ENCODE measurements at regions not wholly inside any gene's neighbourhood (a gene's known extent, or its start where the extent isn't known, plus 50 kb on each side); places are given as distances from the start of the nearest gene placed in this dataset.
"Not testable (repeated sequence)": the region's sequence is repeated elsewhere in the genome, so short reads cannot be mapped to it uniquely, and the experiment has no call there.

DNA sequence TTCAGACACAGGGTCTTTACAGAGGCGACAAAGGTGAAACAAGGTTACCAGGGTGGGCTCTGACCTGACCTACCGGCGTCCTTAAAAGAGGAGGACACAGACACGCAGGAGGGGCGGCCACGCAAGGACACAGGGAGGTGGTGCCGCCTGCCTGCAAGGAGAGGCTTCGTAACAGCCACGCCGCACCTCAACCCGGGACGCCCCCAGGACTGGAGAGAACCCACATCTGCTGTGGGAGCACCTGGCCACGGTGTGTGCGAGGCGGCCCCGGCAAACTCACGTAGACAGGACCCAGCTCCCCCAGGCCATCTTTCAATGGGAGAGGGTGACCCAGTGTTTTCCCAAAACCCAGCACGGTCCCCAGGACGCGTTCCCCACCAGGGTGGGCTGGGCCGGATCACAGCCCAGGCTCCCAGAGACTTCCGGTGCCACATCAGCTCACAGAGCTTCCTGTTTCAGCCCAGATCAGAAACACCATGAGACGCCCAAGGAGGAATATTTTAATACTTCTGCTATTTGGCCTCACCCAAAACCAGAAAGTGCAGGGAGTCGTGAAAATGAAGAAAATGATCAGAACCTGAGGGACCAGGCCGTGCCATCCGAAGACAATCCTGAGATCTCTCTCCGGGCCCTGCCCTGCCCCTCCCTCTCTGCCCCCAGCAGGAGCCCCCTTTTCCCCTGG is 5417.4 kb upstream of the TPTE start:
- not testable (repeated sequence) for DNase-seq (ENCODE audit: low read depth)

DNA sequence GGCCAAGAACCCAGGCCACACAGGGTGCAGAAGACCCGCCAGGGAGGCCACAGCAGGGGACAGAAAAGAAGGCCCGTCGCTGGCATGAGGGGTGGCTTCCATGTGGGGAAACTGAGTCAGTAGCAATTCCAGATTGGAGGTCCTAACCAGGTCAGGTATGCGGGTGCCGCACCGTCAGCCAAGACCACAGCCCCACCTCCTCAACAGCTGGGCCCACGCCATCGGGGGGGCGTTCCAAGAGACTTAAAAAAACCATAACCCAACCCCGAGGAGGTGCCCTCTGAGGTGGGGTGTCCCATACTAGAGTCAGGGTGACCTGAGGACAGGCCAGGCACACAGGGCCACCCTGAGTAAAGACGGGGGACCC is 5416.8 kb upstream of the TPTE start:
- not testable (repeated sequence) for DNase-seq (ENCODE audit: low read depth)

DNA sequence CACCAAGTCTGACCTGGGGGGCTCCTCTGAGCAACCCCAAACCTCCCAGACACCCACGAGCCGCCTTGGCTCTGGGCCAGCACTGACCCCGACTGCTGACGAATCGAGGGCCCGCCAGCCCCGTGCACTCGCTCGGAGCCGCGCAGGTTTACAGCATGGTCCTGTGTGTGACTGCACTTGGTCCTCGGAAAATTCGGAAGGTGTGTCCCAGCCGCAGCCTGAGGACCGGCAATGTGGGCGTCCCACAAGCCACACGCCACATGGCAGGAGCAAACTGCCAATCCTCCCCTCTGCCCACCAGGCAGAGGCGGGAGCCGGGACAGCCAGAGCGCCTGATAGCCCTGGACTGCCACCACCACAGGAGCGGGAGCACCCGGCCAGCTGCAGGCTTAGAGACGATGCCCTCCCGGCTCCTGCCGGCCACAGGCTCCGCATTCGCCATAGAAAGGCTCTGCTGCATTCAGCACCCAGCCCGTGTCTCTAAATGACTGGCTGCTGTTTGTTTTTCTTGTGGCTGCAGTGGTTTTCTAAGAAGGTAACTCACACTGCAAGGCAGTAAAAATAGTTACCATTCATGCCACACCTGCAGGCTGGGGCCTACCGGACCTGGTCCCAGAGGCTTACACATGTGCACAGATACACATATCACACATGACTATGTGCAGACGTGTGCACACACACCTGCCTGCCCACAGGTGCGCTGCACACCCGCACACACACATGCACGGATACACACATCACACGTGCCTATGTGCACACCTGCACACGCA is 5415.3 kb upstream of the TPTE start:
- DNase-seq (ENCODE audit: low read depth), result not testable (repeated sequence)

DNA sequence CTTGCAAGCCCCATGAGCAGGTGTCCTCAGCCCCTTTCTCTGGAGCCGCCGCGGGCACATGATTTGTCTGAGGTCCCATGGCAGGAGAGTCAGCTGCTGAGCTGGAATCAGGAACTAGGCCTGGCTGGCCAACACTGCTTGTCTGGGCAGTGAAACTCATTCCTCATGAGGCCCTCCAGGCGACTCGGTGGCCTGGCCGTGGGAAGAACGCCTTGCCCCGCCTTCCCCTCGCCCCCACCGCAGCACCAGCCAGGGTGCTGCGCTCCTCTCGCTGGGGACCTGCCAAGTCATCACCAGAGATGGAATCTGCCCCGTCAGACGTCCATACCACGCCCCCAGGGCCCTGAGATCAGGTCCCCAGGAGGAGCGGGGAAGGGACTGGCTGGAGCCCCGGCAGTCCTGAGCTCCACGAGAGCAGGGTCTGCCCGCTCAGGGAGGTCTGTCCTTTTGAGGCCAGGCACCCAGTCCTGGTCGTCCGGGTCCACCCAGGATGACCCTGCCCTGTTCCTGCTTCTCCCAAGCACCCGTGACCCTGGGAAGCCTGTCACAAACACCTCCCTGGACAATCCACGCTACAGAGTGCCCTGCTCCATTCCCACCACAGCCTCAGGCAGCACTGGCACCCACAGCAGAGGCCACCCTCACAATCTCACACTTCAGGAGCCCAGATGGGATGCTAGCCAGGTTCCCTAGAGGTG is 5414.5 kb upstream of the TPTE start:
- DNase-seq (ENCODE audit: low read depth), result not testable (repeated sequence)

DNA sequence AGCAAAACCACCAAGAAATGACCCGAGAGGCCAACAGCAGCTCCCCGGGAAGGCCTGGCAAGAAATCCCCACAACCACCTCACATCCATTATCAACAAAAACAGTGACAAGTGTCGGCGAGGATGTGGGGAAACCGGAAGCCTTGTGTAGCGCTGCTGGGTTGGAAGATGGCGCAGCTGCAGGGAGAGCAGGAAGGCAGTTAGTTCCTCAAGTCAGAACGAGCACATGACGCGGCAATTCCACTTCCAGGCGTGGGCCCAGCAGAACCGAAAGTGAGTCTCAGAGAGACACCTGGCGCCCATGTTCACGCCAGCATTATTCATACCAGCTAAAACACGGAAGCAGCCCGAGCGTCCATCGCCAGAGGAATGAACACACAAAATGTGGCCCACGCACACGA is 5413.7 kb upstream of the TPTE start:
- not testable (repeated sequence) for DNase-seq (ENCODE audit: low read depth)

DNA sequence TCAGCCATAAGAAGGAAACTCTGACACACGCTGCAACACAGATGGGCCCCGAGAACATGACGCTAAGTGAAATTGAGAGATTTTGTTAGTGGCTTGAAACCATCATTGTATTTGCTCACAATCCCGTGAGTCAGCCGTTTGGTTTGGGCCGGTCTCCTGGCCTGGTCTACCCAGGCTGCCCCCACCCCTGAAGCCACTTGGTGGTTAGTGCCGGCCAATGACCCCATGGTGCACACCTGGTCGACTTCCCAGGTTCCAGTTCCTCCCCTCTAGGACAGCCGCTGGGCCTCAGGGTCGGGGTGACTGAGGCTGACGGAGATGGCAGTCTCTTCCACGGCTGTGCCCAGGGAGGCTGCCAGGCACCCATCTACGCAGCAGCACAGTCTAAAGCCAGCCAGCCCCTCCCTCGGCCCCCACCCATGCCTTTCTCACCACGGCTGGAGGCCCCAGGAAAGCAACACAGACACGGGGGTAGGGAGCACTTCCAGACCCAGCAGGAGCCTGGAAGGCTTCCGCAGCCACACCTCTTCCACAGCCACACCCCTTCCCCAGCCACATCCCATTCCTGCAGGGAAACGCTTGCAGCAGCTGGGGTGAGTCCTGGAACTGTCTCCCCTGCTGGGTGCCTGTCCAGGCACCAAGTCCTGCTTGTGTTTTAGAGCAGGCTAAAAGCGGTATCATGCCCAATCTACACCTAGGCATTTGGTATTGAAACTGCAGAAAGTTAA is 5413.2 kb upstream of the TPTE start:
- DNase-seq (ENCODE audit: low read depth), result not testable (repeated sequence)

DNA sequence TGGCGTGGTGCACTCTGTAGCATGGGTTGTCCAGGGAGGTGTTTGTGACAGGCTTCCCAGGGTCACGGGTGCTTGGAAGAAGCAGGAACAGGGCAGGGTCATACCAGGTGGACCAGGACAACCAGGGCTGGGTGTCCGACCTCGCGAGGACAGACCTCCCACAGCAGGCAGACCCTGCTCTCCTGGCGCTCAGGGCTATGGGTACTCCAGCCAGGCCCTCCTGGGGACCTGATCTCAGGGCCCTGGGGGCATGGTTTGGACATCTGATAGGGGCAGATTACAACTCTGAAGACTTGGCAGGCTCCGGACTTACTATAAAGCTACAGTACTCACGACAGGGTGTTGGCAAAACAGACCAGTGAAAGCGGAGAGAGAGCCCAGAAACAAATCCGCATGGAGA is 5410.2 kb upstream of the TPTE start:
- DNase-seq (ENCODE audit: low read depth), result not testable (repeated sequence)

DNA sequence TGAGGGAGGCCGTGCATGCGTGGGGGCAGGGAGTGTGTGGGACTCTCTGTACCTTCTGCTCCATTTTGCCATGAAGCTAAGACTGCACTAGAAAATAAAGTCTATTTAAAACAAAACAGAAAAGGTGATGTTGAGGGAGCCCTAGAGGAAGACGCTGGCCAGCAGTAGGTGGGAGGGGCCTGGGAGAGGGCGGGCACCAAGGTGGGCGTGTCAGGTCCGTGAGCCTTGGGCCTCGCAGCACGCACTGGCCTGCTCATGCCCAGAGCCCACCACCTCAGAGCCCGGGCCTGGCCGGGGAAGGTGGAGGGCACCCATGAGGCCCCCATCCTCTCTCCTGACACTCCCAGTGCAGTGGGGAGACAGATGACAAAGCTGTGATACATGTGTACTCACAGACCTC is 5408.3 kb upstream of the TPTE start:
- DNase-seq (ENCODE audit: low read depth), result not testable (repeated sequence)

DNA sequence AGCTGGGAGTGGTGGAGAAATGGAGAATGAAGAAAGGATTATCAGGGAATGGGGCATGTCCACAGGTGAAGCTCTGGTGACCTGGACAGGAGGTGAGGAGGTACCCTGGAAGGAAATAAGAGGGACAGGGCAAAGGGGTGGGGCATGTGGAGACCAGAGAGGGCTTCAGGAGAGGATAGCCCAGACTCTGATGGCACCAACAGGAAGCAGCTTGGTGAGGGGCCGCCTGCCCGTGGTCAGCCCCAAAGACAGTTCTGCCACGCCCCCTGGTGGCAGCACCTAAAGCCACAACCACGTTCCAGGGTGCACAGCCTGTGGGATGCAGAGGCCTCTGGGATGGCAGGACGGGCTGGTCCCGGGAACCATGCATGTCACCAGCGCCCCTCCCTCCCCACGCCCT is 5406.9 kb upstream of the TPTE start:
- not testable (repeated sequence) for DNase-seq (ENCODE audit: low read depth)

DNA sequence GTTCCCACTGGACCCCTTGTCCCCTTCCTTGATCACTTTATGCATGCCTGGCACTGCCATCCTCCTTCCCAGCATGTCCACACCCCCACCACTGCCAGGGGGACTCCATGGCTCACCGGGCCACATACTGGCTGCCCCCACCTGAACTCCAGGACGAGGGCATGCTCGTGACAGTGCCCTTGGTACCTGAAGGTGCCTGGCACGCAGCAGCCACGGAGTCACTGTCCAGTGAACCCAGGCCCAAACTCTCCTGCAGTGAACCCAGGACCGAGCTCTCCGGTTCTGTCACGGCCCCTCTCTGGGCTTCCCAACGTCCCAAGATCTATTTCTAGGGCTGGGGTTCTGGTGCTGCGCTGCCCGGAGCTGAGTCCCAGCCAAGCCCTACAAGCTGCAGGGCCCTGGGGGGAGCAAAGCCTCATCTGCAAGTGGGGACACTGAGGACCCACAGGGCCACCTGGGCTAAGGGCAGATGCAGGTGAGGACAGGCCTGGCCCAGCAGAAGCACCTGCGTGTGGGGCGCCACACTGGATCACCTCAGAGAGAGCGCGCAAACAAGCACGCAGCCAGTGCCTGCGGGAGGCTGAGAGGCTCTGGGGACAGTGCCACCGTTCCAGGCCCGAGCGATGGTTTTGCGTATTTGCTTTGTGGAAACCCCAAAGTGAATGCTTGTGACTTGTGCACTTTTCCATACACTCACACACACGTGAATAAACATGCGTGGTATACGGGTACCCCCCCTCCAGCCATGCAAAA is 5406.3 kb upstream of the TPTE start:
- not testable (repeated sequence) for DNase-seq (ENCODE audit: low read depth)

DNA sequence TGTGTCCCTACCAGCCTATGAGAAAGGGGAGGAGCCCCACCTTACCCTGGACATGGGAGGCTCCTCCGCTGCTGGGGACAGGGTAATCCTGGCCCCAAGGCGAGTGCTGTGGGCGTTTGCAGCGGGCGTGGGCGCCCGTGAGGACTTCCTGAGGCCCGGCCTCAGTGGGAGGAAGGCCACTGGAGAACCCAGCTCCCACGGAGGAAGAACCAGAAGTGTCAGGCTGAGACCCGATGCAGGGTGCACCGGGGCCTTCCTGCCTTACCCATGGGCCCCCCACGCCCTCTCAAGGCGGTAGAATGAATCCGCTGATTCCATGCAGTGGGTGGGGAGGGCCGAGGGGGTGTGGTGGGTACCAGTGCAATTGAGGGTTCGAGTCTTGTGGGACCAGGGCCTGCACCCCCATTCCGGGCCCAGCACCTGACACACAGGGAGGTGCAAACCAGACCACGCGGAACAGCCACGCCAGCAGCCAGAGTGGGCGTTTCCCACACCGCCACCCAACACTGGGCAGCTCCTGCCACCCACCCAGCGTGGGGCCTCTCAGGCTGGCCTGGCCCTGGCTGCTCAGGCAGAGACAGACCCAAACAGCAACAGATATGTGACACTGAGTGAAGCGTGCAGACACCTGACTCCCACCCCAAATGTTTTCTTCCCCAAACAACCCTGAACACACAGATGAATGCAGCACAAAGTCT is 5405.6 kb upstream of the TPTE start:
- not testable (repeated sequence) for DNase-seq (ENCODE audit: low read depth)

DNA sequence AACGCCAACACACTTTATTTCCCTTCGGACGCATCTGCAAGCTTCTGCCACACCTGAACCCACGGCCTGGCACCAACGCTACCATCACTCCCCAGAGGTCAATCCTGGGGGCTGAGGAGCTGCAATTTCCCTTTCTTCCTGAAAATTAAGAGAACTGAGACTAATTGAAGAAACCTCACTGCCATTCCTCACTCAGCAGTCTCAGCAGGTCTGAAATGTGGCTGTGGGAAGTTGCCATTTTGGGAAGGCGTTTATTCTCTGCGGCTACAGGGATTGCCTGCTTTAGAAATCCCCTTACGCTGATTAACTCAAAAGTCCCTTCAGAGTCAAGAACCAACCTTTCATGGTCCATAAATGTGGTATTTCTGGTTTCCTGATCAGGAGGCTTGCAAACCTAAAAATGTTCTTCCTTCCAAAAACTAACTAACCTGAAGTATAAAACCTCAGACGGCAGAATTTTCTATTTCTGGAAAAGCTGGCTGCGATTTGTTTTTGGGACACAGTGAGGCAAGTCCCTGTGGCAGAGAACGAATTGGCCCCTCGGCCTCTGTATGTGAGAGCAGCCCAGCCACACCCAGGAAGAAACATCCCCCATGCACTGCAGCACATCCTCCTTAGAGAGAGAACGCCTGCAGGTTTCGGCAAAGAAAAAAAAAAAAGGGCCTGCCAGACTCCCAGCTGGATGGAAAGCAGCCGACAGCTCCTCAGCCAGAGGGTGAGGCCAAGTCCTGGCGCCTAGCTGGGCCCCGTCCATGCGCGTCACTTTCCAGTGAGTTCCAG is 5404.8 kb upstream of the TPTE start:
- not testable (repeated sequence) for DNase-seq (ENCODE audit: low read depth)

DNA sequence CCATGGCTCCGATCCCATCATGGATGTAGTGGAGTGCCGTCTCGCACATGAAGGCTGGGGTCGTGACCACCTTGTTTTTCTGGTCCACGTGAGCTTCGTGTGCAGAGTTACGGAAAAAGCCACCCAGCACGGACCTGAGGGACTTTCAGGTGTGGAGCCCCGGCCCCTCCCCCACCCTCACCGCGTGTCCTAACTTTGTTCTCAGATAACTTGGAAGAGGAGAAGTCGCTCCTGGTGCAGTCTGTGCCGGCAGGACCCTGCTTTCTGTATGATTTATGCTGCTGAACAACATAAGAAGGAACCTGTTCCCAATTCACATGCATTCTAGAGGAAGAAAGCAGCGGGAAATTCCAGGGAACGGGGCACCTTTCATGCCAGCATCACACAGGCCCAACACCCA is 5404.2 kb upstream of the TPTE start:
- DNase-seq (ENCODE audit: low read depth), result not testable (repeated sequence)

DNA sequence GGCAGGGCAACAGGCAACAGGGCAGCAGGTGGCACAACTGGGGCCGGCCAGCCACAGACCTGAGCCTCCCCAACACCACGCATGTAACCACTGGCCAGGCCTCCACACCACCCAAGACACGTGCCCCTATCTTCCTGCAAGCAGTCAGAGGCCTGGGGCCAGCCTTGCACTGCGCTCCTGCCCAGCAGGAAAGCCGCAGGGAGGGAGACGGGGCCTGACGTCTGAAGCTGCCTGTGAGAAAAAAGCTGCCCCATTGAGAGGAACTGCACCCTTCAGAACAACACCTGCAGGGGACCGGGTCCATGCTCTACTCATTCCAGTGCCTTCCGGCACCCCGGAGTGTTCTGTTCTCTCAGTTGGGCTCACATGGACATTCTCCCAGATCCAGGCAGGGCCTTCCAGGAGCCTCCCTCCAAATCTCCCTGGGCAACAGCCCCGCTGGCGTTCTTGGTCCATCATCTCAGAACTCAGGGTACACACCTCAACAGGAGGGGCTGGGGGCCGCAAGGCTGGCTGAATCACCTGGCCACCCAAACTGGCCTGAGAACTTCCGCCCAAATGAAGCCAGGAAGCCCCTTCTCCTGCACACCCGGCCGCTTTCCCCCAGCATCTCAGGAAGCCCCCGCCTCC is 5403.6 kb upstream of the TPTE start:
- not testable (repeated sequence) for DNase-seq (ENCODE audit: low read depth)

DNA sequence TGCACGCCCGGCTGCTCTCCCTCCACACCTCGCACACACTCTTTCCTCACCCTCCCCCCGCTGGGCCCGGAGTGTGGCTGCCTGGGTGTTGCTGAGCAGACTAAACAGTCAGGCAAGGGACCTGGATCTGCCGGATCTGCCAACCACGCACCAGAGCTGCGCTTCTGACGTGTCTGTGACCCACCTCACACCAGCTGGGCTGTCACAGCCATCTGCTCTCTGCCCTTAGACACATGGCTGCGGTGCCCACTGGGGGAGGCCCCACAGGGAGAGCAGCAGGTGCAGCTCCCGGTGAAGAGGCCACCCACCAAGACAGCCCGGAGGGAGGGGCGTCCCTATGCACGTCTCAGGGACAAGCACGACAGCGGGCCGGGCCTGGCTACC is 5403.1 kb upstream of the TPTE start:
- DNase-seq (ENCODE audit: low read depth), result not testable (repeated sequence)

DNA sequence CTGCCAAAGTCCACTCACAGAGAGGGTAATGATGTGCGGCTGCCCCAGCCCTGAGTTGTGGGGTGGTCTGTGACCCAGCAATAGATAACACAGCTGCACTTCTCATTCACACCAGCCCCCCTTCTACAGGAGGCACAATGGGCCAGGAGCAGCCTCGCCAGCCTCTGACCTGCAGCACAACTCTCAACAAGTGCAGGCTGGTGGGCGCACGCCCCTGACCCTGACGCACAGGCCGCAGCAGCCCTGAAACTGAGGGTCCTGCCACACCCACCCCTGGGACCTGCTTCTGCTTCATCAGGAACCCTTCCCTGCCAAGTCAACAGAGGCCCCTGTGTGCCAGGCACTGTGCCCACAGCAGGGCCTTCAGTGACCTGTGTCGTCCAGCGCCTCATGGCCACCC is 5402.2 kb upstream of the TPTE start:
- DNase-seq (ENCODE audit: low read depth), result not testable (repeated sequence)

DNA sequence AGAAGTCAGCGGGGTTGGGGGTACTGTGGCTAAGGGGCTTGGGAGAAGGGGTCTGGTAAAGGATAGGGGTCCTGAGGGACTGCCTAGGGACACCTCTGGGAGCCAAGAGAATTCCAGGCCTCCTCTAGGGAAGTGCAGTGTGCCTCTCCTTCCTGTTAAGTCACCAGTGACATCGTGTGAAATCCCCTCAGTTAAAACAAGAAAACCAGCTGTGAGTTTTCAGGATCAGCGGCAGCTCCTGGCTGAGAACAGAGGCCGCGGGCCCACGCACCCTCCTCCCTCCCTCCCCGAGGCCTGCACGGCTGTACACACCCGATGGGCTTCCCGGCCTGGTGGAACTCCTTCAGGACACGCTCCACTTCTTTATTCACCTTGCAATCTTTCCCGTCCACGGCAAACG is 5400.0 kb upstream of the TPTE start:
- not testable (repeated sequence) for DNase-seq (ENCODE audit: low read depth)

DNA sequence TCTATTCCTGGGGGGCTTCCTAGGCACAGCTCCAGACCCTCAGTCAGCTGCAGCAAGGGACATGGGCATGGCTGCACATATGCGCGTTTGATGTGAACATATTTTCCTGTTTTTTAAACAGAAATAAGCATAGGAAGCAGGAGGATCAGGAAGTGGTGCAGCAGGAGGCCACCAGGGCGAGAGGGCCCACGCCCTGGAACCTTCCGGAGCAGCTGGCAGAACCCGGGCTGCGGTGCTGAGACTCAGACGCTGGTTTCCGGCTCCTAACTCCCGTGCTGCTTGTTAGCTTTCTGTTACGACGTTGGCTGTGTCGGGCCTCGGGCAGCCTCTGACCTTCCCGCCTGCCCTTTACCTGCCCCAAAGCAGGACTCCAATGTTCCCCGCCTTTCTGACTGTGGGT is 5399.5 kb upstream of the TPTE start:
- not testable (repeated sequence) for DNase-seq (ENCODE audit: low read depth)

DNA sequence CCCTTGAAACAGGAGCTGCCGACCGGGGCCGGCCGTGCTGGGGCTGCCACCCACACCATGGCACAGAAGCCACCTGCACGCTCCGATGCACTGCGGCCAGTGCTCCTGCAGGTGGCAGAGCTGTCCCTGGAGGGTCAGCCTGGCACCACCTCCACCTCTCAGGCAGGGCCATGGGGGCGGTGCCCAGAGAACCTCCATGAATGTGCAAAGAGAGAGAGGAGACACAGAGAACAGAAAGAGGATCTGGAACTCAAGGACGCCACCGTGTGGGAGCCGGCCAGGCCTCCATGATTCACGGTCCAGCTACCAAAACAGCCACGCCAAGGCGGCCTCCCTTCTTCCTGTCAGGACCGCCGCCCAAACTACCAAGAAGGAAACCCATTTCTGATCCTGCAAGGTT is 5397.7 kb upstream of the TPTE start:
- not testable (repeated sequence) for DNase-seq (ENCODE audit: low read depth)

DNA sequence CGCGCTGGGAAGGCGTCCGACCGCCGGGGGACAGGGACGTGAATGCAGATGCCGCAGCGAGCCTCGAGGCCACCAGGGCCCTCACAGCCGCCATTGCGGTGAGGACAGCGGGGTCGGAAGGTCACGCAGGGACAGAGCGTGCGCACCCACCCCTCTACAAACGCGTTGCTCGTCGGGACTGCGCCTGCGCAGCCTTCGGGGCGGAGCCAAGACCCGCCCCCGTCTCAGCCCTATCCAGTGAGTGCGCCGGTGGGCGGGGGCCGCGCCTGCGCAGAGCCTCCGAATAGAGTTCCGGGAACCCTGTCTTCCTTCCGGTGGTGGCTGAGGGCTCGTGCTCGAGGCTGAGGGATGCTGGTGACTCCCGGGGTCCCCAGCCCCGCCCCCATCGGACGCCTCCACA is 5393.1 kb upstream of the TPTE start:
- peak; percentile 54 for DNase-seq (ENCODE audit: low read depth)

Measured in stromal cell of bone marrow (primary cell).